ENCODE measurements at regions not wholly inside any gene's neighbourhood (a gene's known extent, or its start where the extent isn't known, plus 50 kb on each side); places are given as distances from the start of the nearest gene placed in this dataset.

GRCh38 chr7:131032786-131033185, 294.9 kb upstream of the MKLN1 start:
- Histone ChIP-seq H2AFZ (ENCODE audit: insufficient read depth, low read depth, low read length, poor library complexity, severe bottlenecking) (no peak overlapping the region), H3K36me3 (replicated peaks in 1 of 2; ENCODE audit: control extremely low read depth in 1 of 2, control insufficient read depth in 1 of 2, extremely low read depth in 1 of 2, insufficient read depth in 2 of 2, low read length in 1 of 2) (peaks cover 0 to 3% of the 10 kb centered on the region in 2 experiments), H4K20me1 (ENCODE audit: control insufficient read depth, insufficient read depth, low read length, poor library complexity, severe bottlenecking) (peaks cover 53% of the 10 kb centered on the region), H3K27me3 (replicated peaks in 1 of 4; ENCODE audit: control extremely low read depth in 1 of 4, control insufficient read depth in 3 of 4, insufficient read depth in 4 of 4, low read length in 3 of 4) (no peaks in the 10 kb centered on the region), H3K79me2 (ENCODE audit: control insufficient read depth, insufficient read depth, low read length) (peaks cover 98% of the 10 kb centered on the region), H3K4me2 (replicated peaks; ENCODE audit: low read depth, low read length, poor library complexity, severe bottlenecking) (peak overlapping the region; percentile 17), H3K4me1 (ENCODE audit: control insufficient read depth in 2 of 2, insufficient read depth in 2 of 2, low read length in 2 of 2) (peaks cover 64 to 82% of the 10 kb centered on the region in 2 donors), H3K9ac (ENCODE audit: low read length) (no peak overlapping the region), H3K4me3 (ENCODE audit: control extremely low read depth in 1 of 5, extremely low read depth in 1 of 5, insufficient read depth in 1 of 5, low read depth in 2 of 5, low read length in 4 of 5) (no peak overlapping the region), H3K9me3 (ENCODE audit: control extremely low read depth in 1 of 3, control insufficient read depth in 2 of 3, insufficient read depth in 1 of 3, low read length in 2 of 3) (no peaks in the 10 kb centered on the region), H3K27ac (ENCODE audit: low read length in 2 of 2) (peak overlapping the region in 1 of 2 donors; percentile 93)
- Mint-ChIP-seq H3K4me1 (peaks cover 82% of the 10 kb centered on the region), H3K9me3 (ENCODE audit: insufficient read depth) (no peaks in the 10 kb centered on the region), H3K27me3 (no peaks in the 10 kb centered on the region), H3K27ac (peak overlapping the region; percentile 17), H3K4me3 (peak overlapping the region; percentile 35)
- ChIA-PET CTCF (interaction anchor here (0.7 to 2.5 kb wide), 5 partner anchors 13 to 270 kb away, joined by 3 to 6 read pairs (median 3); no protein-coding TSS in a partner anchor), POLR2A (interaction anchor here (0.6 kb wide), 1 partner anchor 22 kb away, joined by 4 read pairs; no protein-coding TSS in a partner anchor)
- WGBS (ENCODE audit: insufficient coverage) = 31% methylated on average over 5 of the region's 6 CpGs
- TF ChIP-seq EZH2 (IDR thresholded peaks at IDR 0.05; ENCODE audit: borderline replicate concordance, insufficient read depth, low read depth, low read length, poor library complexity, severe bottlenecking) = no peak
- TF ChIP-seq CTCF (IDR thresholded peaks at IDR 0.05) = no peak
- ATAC-seq (ENCODE audit: low read depth) (no peak), DNase-seq (no peak)
- intact Hi-C loops (cut with micrococcal nuclease) = loop anchor here (5.0 kb wide), 1 partner anchor 70 kb away; no protein-coding TSS in a partner anchor

- H3K27me3 Mint-ChIP-seq = no peaks in the 10 kb centered on the region
- no peak for ATAC-seq (ENCODE audit: low read depth)
- intact Hi-C loops (cut with micrococcal nuclease) = loop anchor here (5.0 kb wide), 1 partner anchor 72 kb away; no protein-coding TSS in a partner anchor
- H3K27ac ChIP-seq (ENCODE audit: low read length in 2 of 2) = peak overlapping the region in 1 of 2 donors; percentile 66
- H3K36me3 ChIP-seq (replicated peaks in 1 of 2; ENCODE audit: control extremely low read depth in 1 of 2, control insufficient read depth in 1 of 2, extremely low read depth in 1 of 2, insufficient read depth in 2 of 2, low read length in 1 of 2) = peaks cover 0 to 3% of the 10 kb centered on the region in 2 experiments
- no peak overlapping the region for H3K9ac ChIP-seq (ENCODE audit: low read length)
- H3K79me2 ChIP-seq (ENCODE audit: control insufficient read depth, insufficient read depth, low read length) = peaks cover 98% of the 10 kb centered on the region
- H4K20me1 ChIP-seq (ENCODE audit: control insufficient read depth, insufficient read depth, low read length, poor library complexity, severe bottlenecking) = peaks cover 52% of the 10 kb centered on the region
- peaks cover 79% of the 10 kb centered on the region for H3K4me1 Mint-ChIP-seq
- no peak overlapping the region for H3K4me3 ChIP-seq (ENCODE audit: control extremely low read depth in 1 of 5, extremely low read depth in 1 of 5, insufficient read depth in 1 of 5, low read depth in 2 of 5, low read length in 4 of 5)
- H3K4me2 ChIP-seq (replicated peaks; ENCODE audit: low read depth, low read length, poor library complexity, severe bottlenecking) = peak overlapping the region; percentile 0
- peak overlapping the region; percentile 0 for H3K4me3 Mint-ChIP-seq
- H3K27ac Mint-ChIP-seq = no peak overlapping the region
- no peaks in the 10 kb centered on the region for H3K9me3 ChIP-seq (ENCODE audit: control extremely low read depth in 1 of 3, control insufficient read depth in 2 of 3, insufficient read depth in 1 of 3, low read length in 2 of 3)
- no peak for DNase-seq
- WGBS (ENCODE audit: insufficient coverage) = 89% methylated on average over 4 of the region's 9 CpGs
- CTCF ChIA-PET = interaction anchor here (0.7 to 2.5 kb wide), 3 partner anchors 27 to 474 kb away, joined by 4 to 6 read pairs (median 4); no protein-coding TSS in a partner anchor
- H3K4me1 ChIP-seq (ENCODE audit: control insufficient read depth in 2 of 2, insufficient read depth in 2 of 2, low read length in 2 of 2) = peaks cover 50 to 66% of the 10 kb centered on the region in 2 donors
- POLR2A ChIA-PET = no interaction called here
- H3K27me3 ChIP-seq (replicated peaks in 1 of 4; ENCODE audit: control extremely low read depth in 1 of 4, control insufficient read depth in 3 of 4, insufficient read depth in 4 of 4, low read length in 3 of 4) = no peaks in the 10 kb centered on the region
- no peaks in the 10 kb centered on the region for H3K9me3 Mint-ChIP-seq (ENCODE audit: insufficient read depth)
- H2AFZ ChIP-seq (ENCODE audit: insufficient read depth, low read depth, low read length, poor library complexity, severe bottlenecking) = no peak overlapping the region
- no peak for TF ChIP-seq EZH2 (IDR thresholded peaks at IDR 0.05; ENCODE audit: borderline replicate concordance, insufficient read depth, low read depth, low read length, poor library complexity, severe bottlenecking)
- TF ChIP-seq CTCF (IDR thresholded peaks at IDR 0.05) = no peak
Observed at GRCh38 chr7:131034166-131034881, 293.4 kb upstream of the MKLN1 start.

Data from B cell (primary cell).